ENCODE measurements at regions not wholly inside any gene's neighbourhood (a gene's known extent, or its start where the extent isn't known, plus 50 kb on each side); places are given as distances from the start of the nearest gene placed in this dataset.

DNA sequence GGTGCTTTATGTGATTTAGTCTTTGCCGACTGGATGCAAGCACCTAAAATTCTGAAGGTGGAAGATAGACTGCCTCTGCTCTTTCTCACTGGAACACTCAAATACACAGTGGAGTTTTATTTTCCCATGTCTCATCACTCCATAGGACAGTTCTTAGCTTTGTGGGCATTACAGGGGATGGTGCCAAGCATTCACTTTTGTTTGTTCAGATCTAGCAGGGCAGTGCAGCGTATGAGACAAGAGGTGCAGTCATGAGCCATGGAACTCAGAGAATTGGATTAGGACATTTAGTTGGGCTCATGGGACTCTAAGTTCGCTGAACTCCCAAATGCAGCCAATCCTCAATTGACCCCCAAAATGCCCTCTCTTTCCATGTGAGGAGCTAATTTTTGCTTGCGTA is 1136.9 kb upstream of the PRKX start:
- H2AK5ac ChIP-seq (ENCODE audit: low read length, severe bottlenecking), result no peak overlapping the region
- H3K4me1 ChIP-seq (ENCODE audit: control insufficient read depth, insufficient read depth, low read depth, low read length), result no peaks in the 10 kb centered on the region
- H2AFZ ChIP-seq (ENCODE audit: low read depth, low read length), result no peak overlapping the region
- H3K79me1 ChIP-seq (replicated peaks; ENCODE audit: low read length, poor library complexity, severe bottlenecking), result no peaks in the 10 kb centered on the region
- peaks cover 11% of the 10 kb centered on the region for H3K9me3 ChIP-seq (ENCODE audit: control insufficient read depth, low read length)
- no peak overlapping the region for H4K8ac ChIP-seq (ENCODE audit: low read length)
- no peak overlapping the region for H3K9ac ChIP-seq (ENCODE audit: low read length)
- H2BK12ac ChIP-seq (ENCODE audit: low read length in 2 of 2), result no peak overlapping the region
- no peak overlapping the region for H2BK15ac ChIP-seq (ENCODE audit: low read depth, poor library complexity, severe bottlenecking)
- H3K27ac ChIP-seq (ENCODE audit: low read length, poor library complexity, severe bottlenecking), result no peak overlapping the region
- H2BK5ac ChIP-seq (ENCODE audit: low read depth, low read length, poor library complexity, severe bottlenecking), result no peak overlapping the region
- no peak overlapping the region for H3K18ac ChIP-seq (ENCODE audit: low read depth in 1 of 2, low read length in 2 of 2)
- no peak overlapping the region for H3K4me2 ChIP-seq (ENCODE audit: low read length, poor library complexity, severe bottlenecking)
- 86% methylated on average over 1 of the region's 4 CpGs for WGBS
- no peak overlapping the region for H4K91ac ChIP-seq (ENCODE audit: low read length)
- no peak overlapping the region for H3K4me3 ChIP-seq (ENCODE audit: insufficient read depth in 1 of 2, low read depth in 1 of 2, low read length in 2 of 2)
- H3K27me3 ChIP-seq (ENCODE audit: control insufficient read depth in 1 of 2, insufficient read depth in 1 of 2, low read length in 2 of 2), result no peaks in the 10 kb centered on the region
- no peak overlapping the region for H3K23ac ChIP-seq (ENCODE audit: low read length in 2 of 2)
- no peak overlapping the region for H3K4ac ChIP-seq (ENCODE audit: low read depth in 1 of 2, low read length in 2 of 2)
- H3K36me3 ChIP-seq (ENCODE audit: control insufficient read depth in 1 of 2, insufficient read depth in 2 of 2, low read depth in 1 of 2, low read length in 2 of 2), result no peaks in the 10 kb centered on the region
- no peak for DNase-seq
- H3K14ac ChIP-seq (ENCODE audit: low read length in 2 of 2), result no peak overlapping the region
- H2BK120ac ChIP-seq (ENCODE audit: low read depth, low read length), result no peak overlapping the region

- Histone ChIP-seq H2AFZ (ENCODE audit: low read depth, low read length) (no peak overlapping the region), H2BK12ac (ENCODE audit: low read length in 2 of 2) (no peak overlapping the region), H2BK5ac (ENCODE audit: low read depth, low read length, poor library complexity, severe bottlenecking) (no peak overlapping the region), H4K91ac (ENCODE audit: low read length) (no peak overlapping the region), H3K14ac (ENCODE audit: low read length in 2 of 2) (no peak overlapping the region), H4K8ac (ENCODE audit: low read length) (no peak overlapping the region), H3K27me3 (ENCODE audit: control insufficient read depth in 1 of 2, insufficient read depth in 1 of 2, low read length in 2 of 2) (no peaks in the 10 kb centered on the region), H3K23ac (ENCODE audit: low read length in 2 of 2) (no peak overlapping the region), H3K79me1 (replicated peaks; ENCODE audit: low read length, poor library complexity, severe bottlenecking) (no peaks in the 10 kb centered on the region), H3K4me2 (ENCODE audit: low read length, poor library complexity, severe bottlenecking) (no peak overlapping the region), H2BK120ac (ENCODE audit: low read depth, low read length) (no peak overlapping the region), H2AK5ac (ENCODE audit: low read length, severe bottlenecking) (no peak overlapping the region), H3K27ac (ENCODE audit: low read length, poor library complexity, severe bottlenecking) (no peak overlapping the region), H3K4me3 (ENCODE audit: insufficient read depth in 1 of 2, low read depth in 1 of 2, low read length in 2 of 2) (no peak overlapping the region), H3K4me1 (ENCODE audit: control insufficient read depth, insufficient read depth, low read depth, low read length) (no peaks in the 10 kb centered on the region), H3K18ac (ENCODE audit: low read depth in 1 of 2, low read length in 2 of 2) (no peak overlapping the region), H3K9ac (ENCODE audit: low read length) (no peak overlapping the region), H3K36me3 (ENCODE audit: control insufficient read depth in 1 of 2, insufficient read depth in 2 of 2, low read depth in 1 of 2, low read length in 2 of 2) (no peaks in the 10 kb centered on the region), H3K9me3 (ENCODE audit: control insufficient read depth, low read length) (peaks cover 16% of the 10 kb centered on the region), H3K4ac (ENCODE audit: low read depth in 1 of 2, low read length in 2 of 2) (no peak overlapping the region), H2BK15ac (ENCODE audit: low read depth, poor library complexity, severe bottlenecking) (no peak overlapping the region)
- 86% methylated on average over 4 of the region's 4 CpGs for WGBS
- no peak for DNase-seq
These were observed 1130.9 kb upstream of the PRKX start for GRCh38 chrX:4844376-4844775.

DNA sequence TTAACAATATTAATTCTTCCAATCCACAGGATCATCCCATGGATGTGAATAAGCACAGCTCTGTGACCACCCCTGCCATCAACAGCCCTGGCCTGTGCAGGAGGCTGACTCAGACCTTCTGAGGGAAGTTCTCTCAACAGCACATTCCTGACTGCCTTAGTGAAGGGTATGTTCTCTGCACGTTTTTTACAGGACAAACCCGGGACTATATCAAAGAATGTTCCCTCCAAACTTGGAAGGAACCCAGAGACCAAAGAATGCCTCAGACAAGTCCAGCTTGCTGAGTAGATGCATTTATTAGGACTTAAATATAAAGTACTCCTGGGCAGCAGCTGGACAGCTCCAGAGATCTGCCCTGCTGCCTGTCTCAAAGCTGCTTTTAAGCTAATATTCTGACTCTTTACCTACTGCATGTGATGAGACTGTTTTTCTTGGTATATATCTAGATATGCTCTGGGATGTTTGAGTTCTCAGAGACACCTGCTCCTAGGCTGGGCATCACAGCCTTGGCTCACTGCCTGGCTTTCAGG is 1127.8 kb upstream of the PRKX start:
- no peaks in the 10 kb centered on the region for H3K4me1 ChIP-seq (ENCODE audit: control insufficient read depth, insufficient read depth, low read depth, low read length)
- no CpG with 5 or more reads among the region's 2 CpGs for WGBS

GRCh38 chrX:4831574-4831973 is 1118.1 kb upstream of the PRKX start:
- no peak for DNase-seq
- Histone ChIP-seq H2BK120ac (ENCODE audit: low read depth, low read length) (no peak overlapping the region), H3K4ac (ENCODE audit: low read depth in 1 of 2, low read length in 2 of 2) (no peak overlapping the region), H2BK5ac (ENCODE audit: low read depth, low read length, poor library complexity, severe bottlenecking) (no peak overlapping the region), H2BK12ac (ENCODE audit: low read length in 2 of 2) (no peak overlapping the region), H2AK5ac (ENCODE audit: low read length, severe bottlenecking) (no peak overlapping the region), H3K18ac (ENCODE audit: low read depth in 1 of 2, low read length in 2 of 2) (no peak overlapping the region), H3K4me1 (ENCODE audit: control insufficient read depth, insufficient read depth, low read depth, low read length) (no peaks in the 10 kb centered on the region), H3K36me3 (ENCODE audit: control insufficient read depth in 1 of 2, insufficient read depth in 2 of 2, low read depth in 1 of 2, low read length in 2 of 2) (no peaks in the 10 kb centered on the region), H3K23ac (ENCODE audit: low read length in 2 of 2) (no peak overlapping the region), H3K4me2 (ENCODE audit: low read length, poor library complexity, severe bottlenecking) (no peak overlapping the region), H3K4me3 (ENCODE audit: insufficient read depth in 1 of 2, low read depth in 1 of 2, low read length in 2 of 2) (no peak overlapping the region), H3K79me1 (replicated peaks; ENCODE audit: low read length, poor library complexity, severe bottlenecking) (no peaks in the 10 kb centered on the region), H3K14ac (ENCODE audit: low read length in 2 of 2) (no peak overlapping the region), H3K9me3 (ENCODE audit: control insufficient read depth, low read length) (peaks cover 9% of the 10 kb centered on the region), H3K9ac (ENCODE audit: low read length) (no peak overlapping the region), H2BK15ac (ENCODE audit: low read depth, poor library complexity, severe bottlenecking) (no peak overlapping the region), H2AFZ (ENCODE audit: low read depth, low read length) (no peak overlapping the region), H3K27ac (ENCODE audit: low read length, poor library complexity, severe bottlenecking) (no peak overlapping the region), H3K27me3 (ENCODE audit: control insufficient read depth in 1 of 2, insufficient read depth in 1 of 2, low read length in 2 of 2) (no peaks in the 10 kb centered on the region), H4K91ac (ENCODE audit: low read length) (no peak overlapping the region), H4K8ac (ENCODE audit: low read length) (no peak overlapping the region)
- no CpG with 5 or more reads among the region's 1 CpG for WGBS

More for the DNA sequence above, 1127.8 kb upstream of the PRKX start:
- H3K27ac ChIP-seq (ENCODE audit: low read length, poor library complexity, severe bottlenecking), result no peak overlapping the region
- no peak overlapping the region for H4K8ac ChIP-seq (ENCODE audit: low read length)
- H3K14ac ChIP-seq (ENCODE audit: low read length in 2 of 2), result no peak overlapping the region
- peak; percentile 0 for DNase-seq
- H4K91ac ChIP-seq (ENCODE audit: low read length), result no peak overlapping the region
- H2AK5ac ChIP-seq (ENCODE audit: low read length, severe bottlenecking), result no peak overlapping the region
- H2BK5ac ChIP-seq (ENCODE audit: low read depth, low read length, poor library complexity, severe bottlenecking), result no peak overlapping the region
- peaks cover 14% of the 10 kb centered on the region for H3K9me3 ChIP-seq (ENCODE audit: control insufficient read depth, low read length)
- no peaks in the 10 kb centered on the region for H3K79me1 ChIP-seq (replicated peaks; ENCODE audit: low read length, poor library complexity, severe bottlenecking)
- no peak overlapping the region for H3K23ac ChIP-seq (ENCODE audit: low read length in 2 of 2)
- no peak overlapping the region for H3K4me3 ChIP-seq (ENCODE audit: insufficient read depth in 1 of 2, low read depth in 1 of 2, low read length in 2 of 2)
- no peak overlapping the region for H3K4ac ChIP-seq (ENCODE audit: low read depth in 1 of 2, low read length in 2 of 2)
- H2BK12ac ChIP-seq (ENCODE audit: low read length in 2 of 2), result no peak overlapping the region
- H3K27me3 ChIP-seq (ENCODE audit: control insufficient read depth in 1 of 2, insufficient read depth in 1 of 2, low read length in 2 of 2), result no peaks in the 10 kb centered on the region
- H2BK120ac ChIP-seq (ENCODE audit: low read depth, low read length), result no peak overlapping the region
- no peak overlapping the region for H3K9ac ChIP-seq (ENCODE audit: low read length)
- H3K36me3 ChIP-seq (ENCODE audit: control insufficient read depth in 1 of 2, insufficient read depth in 2 of 2, low read depth in 1 of 2, low read length in 2 of 2), result no peaks in the 10 kb centered on the region
- no peak overlapping the region for H2BK15ac ChIP-seq (ENCODE audit: low read depth, poor library complexity, severe bottlenecking)
- H3K18ac ChIP-seq (ENCODE audit: low read depth in 1 of 2, low read length in 2 of 2), result no peak overlapping the region
- no peak overlapping the region for H3K4me2 ChIP-seq (ENCODE audit: low read length, poor library complexity, severe bottlenecking)
- no peak overlapping the region for H2AFZ ChIP-seq (ENCODE audit: low read depth, low read length)

All from mesenchymal stem cell (in vitro differentiated cells and primary cell).